ENCODE measurements at regions not wholly inside any gene's neighbourhood (a gene's known extent, or its start where the extent isn't known, plus 50 kb on each side); places are given as distances from the start of the nearest gene placed in this dataset.
A peak's percentile ranks its signal among the peaks of the same experiment; 100 is the strongest.
"Not testable (repeated sequence)": the region's sequence is repeated elsewhere in the genome, so short reads cannot be mapped to it uniquely, and the experiment has no call there.

- ATAC-seq, result no peak
- intact Hi-C loops (cut with DNase I), result no loop called here
- no peak for DNase-seq
These were observed 183.6 kb downstream of the SHOX2 start for GRCh38 chr3:157922614-157923013.

DNA sequence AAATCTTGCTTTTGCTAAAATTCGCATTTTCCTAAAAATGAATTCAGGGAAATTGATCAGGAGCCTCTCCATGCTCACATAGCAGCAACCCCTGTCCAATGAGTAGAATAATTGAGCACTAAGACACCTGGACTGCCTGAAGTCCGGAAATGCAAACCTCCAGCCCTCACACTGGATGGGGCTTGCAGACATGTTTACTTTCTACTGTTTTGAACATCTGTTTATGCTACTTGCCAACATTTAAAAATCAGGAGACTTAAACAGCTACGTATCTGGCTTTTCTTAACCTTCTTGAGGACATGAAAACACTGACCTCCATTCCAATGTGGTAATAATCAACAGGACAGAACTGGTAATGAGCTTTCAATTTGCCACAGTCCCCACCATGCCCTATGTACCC lies 184.4 kb downstream of the SHOX2 start:
- DNase-seq, result no peak
- intact Hi-C loops (cut with DNase I), result no loop called here
- ATAC-seq, result no peak

- DNase-seq (no peak), ATAC-seq (peak in 1 of 2 donors; percentile 47)
- intact Hi-C loops (cut with DNase I), result no loop called here
These were observed 185.2 kb downstream of the SHOX2 start for GRCh38 chr3:157920822-157921700.

DNA sequence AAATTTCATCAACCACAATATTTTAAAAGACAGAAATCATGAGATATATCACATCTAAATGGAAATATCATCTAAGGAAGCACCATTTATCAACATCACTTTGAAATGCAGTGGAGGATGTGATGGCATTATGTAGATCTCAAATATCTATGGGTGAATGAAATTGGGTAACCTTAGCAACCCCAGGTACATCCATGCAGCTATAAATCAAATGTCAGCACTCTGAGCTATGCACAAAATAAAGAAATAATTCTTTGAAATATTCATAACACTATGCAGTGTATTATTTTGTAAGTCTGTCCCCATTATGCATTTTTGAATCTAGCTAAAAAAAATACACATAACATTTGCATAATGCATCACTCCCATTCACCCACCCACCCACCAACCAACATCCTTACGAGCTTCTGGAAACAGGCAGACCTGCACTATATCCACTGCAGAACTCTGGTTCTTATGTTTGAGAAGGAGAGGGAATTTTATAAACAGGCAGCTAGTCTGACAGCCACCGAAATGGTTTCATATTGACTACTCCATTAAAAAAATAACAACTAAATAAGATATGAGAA lies 186.8 kb downstream of the SHOX2 start:
- no peak for ATAC-seq
- no peak for DNase-seq
- intact Hi-C loops (cut with DNase I), result no loop called here

DNA sequence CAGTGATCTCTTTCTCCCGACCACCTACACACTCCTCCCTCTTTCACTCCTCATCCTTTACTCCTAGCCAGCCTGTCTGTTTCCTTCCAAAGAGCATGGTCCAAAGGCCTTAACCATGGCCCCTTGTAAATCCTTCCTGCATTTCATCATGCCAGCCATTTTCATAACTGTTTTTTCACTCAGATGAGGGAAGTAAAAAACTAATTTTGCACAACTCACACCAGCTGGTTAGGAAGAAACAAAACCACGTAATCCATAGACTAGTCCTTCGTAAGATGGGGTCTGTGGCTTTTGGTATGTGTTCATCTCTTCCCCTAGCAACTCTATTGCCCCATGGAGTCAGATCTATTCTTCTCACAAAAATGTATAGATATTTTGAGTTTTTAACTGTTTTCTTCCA lies 187.8 kb downstream of the SHOX2 start:
- ATAC-seq (no peak), DNase-seq (no peak)
- intact Hi-C loops (cut with DNase I), result no loop called here

- intact Hi-C loops (cut with DNase I), result no loop called here
These were observed 189.5 kb downstream of the SHOX2 start for GRCh38 chr3:157916672-157917071.

DNA sequence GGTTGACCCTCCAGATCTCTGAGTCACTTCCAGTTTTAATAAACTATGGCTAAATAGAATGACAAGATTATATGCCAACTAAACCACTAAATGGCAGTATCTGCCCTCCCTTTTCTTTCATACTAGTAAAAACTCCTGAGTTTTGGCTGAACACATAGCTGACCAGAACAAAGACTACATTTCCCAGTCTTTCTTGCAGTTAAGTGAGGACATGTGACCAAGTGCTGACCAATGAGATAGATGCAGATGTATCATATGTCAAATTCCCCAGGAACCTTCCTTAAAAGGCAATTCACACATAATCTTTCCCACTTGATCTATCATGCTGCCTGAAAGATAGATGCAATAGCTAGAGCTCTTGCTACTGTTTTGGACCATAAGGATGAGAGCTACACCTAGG lies 191.3 kb downstream of the SHOX2 start:
- DNase-seq (no peak), ATAC-seq (no peak)
- intact Hi-C loops (cut with DNase I), result no loop called here

More at GRCh38 chr3:157916672-157917071, 189.5 kb downstream of the SHOX2 start:
- no peak for DNase-seq
- ATAC-seq, result no peak

- intact Hi-C loops (cut with DNase I), result no loop called here
- ATAC-seq (peak in 1 of 2 donors; percentile 67), DNase-seq (no peak)
These were observed 192.5 kb downstream of the SHOX2 start for GRCh38 chr3:157913741-157914150.

DNA sequence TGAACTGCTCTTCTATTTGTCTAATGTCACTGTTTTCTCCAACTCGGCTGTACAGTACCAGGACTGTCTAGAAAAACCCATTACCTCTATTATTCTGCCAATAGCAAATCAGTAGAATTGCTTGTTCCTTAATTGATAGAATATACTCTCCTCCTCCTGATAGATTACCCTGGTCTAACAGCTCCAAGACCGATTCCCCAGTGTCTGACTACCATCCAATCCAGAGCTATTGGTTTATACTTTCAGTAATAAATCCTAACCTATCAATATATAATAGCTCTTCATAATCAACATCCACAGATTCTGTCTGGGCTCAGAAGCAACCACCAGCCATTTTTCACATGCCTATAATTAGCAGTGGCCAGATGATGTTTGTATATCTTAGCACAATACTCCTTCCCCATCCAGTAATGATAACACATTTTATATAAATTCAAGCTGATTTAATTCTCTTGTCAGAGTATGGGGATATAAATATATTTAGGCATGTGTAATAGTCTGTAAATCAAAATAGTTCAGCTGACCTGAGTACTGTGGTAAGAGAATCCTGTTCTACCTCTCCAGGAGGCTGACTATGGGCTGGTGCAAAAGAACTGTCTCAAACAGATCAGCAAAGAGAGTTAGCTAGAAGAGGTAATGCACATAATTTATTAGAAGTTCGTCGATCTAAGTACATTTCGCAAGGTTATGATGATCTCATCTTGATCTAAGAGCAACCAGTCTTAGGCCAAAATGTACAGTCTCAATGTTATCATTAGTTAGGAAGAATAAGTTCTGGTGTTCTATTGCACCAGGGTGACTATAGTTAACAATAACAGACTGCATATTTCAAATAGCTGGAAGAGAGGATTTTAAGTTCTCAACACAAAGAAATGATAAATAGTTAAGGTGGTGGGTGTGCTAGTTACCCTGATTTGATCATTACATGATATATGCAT lies 193.4 kb downstream of the SHOX2 start:
- DNase-seq (no peak), ATAC-seq (no peak)
- intact Hi-C loops (cut with DNase I), result no loop called here

GRCh38 chr3:157906627-157907026 lies 199.6 kb downstream of the SHOX2 start:
- no peak for ATAC-seq
- no peak for DNase-seq
- intact Hi-C loops (cut with DNase I), result loop anchor here in 1 of 2 donors (5.0 kb wide), 1 partner anchor 289 kb away; no protein-coding TSS in a partner anchor

DNA sequence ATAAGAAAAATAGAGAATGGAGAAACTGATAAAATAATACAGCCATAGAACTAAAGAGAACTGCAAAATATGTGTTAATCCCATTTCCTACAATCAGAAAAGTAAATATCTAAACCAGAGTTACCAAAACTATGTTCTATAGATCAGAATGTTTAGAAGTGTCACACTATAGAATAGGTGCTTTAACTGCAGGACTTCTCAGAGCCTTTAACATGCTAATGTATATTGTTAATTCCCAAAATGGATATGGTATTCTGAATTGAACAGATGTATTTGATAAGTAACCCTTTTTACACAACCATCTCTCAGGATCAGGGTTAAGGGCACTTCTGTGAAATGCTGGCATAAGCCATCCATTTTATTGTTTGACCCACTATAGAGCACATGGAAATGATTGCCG lies 200.3 kb downstream of the SHOX2 start:
- ATAC-seq (no peak), DNase-seq (no peak)
- intact Hi-C loops (cut with DNase I), result loop anchor here in 1 of 2 donors (5.0 kb wide), 1 partner anchor 289 kb away; no protein-coding TSS in a partner anchor

DNA sequence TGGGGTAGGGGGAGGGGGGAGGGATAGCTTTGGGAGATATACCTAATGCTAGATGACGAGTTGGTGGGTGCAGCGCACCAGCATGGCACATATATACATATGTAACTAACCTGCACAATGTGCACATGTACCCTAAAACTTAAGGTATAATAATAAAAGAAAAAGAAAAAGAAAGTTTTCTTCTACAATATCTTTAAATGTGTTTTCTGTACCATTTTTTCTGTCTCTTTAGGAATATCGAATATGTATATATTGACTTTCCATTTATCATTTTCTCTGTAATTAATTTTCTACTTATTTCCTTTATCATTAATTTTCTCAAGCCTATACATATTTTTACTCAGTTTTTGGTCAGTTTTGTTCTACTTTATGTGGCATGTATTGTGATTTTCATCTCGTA lies 203.5 kb downstream of the SHOX2 start:
- DNase-seq; ATAC-seq; intact Hi-C loops (cut with DNase I): not testable (repeated sequence)

DNA sequence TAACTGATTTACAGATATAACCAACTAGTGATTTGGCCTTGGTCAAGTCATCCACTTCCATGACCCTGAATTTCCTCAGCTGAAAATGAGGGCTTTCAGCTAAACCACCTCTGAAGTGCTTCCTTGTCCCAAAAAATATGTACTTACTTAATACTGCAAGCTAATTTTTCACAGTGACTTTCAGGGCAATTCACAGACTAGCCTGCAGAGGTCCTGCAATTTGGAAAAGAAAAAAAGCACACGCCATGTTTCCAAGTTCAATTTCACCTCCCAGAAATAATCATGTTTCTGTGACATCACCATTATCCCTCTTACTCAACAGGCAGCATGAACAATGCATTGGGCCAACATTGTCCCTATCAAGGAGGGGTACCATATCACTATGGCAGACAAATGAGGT lies 218.2 kb downstream of the SHOX2 start:
- intact Hi-C loops (cut with DNase I), result no loop called here
- no peak for DNase-seq
- ATAC-seq, result no peak

DNA sequence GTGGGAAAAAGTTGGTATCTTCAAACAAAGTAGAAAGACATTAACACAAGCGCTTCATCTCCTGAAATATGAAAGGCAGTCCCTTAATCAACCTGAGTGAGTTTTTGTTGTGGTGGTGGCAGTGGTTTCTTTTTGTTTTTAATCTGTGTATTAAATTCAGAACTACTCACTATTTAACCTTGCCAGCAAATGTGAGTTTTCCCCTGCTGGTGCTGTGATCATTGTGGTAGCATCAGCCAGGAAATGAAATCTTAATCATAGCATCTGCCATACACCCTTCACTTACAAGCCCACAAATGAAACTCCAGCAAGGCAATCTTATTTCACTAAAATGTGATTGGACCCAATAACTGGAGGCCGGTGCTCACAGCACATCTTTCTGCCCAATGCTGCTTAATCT lies 229.7 kb downstream of the SHOX2 start:
- intact Hi-C loops (cut with DNase I), result no loop called here
- DNase-seq (no peak), ATAC-seq (no peak)

DNA sequence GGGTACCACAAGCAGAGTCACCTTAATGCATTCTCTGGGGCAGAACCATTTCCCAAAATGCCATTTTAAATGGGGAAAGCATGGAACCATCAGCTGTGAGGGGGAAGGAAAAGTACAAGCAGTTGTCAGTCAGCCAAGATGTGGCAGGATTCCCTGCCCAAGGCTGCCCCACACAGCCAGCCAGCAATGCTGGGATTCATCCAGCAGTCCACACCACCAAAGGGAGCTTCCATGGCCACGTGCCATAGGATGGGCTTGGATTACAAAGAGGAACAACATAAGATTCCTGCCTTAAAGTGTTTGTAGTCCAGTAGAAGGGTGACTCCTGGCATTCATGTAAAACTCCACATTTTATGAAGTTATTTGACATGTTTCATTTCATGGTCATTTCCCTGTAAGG lies 233.3 kb downstream of the SHOX2 start:
- ATAC-seq (peak in 1 of 2 donors; percentile 55), DNase-seq (no peak)
- intact Hi-C loops (cut with DNase I), result no loop called here

DNA sequence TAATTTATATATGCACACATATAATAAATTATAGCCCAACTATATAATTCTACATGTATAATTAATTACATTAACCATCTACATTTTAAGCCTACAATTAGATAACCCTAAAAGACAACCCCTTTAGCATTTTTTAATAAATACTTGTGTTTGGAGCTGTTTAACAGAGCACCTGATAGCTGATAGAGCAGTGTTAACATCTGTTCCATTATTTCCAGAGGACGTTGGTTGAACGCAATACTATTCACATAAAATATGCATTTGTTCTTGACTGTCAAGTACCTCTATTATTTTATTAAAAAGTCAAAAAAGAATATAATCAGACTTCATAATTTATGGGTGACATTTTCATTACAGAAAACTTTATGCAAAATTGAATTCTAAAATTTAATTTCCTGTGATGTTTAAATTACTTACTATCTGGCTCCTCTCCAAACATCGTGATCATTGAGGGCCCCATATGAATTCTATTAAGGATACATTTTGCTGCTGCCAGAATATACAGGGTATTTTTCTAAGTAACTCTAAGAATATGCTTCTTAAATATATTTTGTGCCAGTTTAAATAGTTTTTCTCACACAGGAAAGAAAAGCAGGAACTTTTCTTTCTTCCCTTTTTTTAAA lies 234.3 kb downstream of the SHOX2 start:
- DNase-seq (no peak), ATAC-seq (no peak)
- intact Hi-C loops (cut with DNase I), result no loop called here

GRCh38 chr3:157871248-157871647 lies 235.0 kb downstream of the SHOX2 start:
- intact Hi-C loops (cut with DNase I), result no loop called here

GRCh38 chr3:157868946-157869345 lies 237.3 kb downstream of the SHOX2 start:
- intact Hi-C loops (cut with DNase I), result no loop called here
- ATAC-seq, result peak in 1 of 2 donors; percentile 42
- DNase-seq, result no peak

More at GRCh38 chr3:157871248-157871647, 235.0 kb downstream of the SHOX2 start:
- ATAC-seq, result no peak
- DNase-seq, result no peak

DNA sequence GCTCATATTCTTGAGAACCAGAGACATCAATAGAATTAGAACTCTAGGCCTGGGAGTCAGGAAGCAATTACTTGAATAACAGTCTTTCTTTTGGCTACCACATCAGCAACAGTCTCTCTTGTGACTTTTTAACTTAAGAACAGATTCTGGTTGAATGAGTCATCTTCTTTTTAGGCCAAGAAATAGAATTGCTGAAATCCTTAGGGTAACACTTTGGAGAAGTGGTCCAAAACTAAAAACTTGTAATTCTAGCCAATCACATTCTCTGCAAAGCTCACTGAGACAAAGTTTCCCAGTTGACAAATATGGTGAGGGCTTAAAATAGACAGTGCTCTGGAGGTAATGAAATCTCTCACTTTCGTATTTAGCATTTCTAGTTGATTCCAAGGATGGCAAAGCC lies 238.0 kb downstream of the SHOX2 start:
- intact Hi-C loops (cut with DNase I), result no loop called here
- ATAC-seq (peak; percentile 84 to 92), DNase-seq (no peak)
